ENCODE measurements at regions not wholly inside any gene's neighbourhood (a gene's known extent, or its start where the extent isn't known, plus 50 kb on each side); places are given as distances from the start of the nearest gene placed in this dataset.

DNA sequence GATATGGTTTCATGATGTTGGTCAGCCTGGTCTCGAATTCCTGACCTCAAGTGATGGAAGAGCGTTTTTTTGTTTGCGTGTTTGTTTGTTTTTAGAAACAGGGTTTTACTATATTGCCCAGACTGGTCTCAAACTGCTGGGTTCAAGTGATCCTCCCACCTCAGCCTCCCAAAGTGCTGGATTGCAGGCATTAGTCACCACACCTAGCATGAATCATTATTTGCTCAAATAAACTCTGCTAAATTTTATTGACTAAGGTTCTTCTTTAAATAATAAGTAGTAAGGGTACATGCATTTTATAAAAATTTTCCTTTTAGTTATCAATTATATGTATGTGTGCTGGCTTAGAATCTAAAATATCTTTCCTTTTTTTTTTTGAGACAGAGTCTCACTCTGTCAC is 52.9 kb downstream of the ZBTB9 start:
- POLR2A ChIA-PET = no interaction called here
- no peak for ATAC-seq
- H2AFZ ChIP-seq (ENCODE audit: low read length) = no peak overlapping the region
- DNase-seq (ENCODE audit: low spot score) = no peak
- H3K9ac ChIP-seq (ENCODE audit: insufficient read depth, low read depth, low read length) = no peak overlapping the region
- H3K4me3 ChIP-seq (replicated peaks in 1 of 3; ENCODE audit: insufficient read depth in 1 of 3, low read depth in 2 of 3, low read length in 3 of 3) = no peak overlapping the region
- no peaks in the 10 kb centered on the region for H4K20me1 ChIP-seq (ENCODE audit: insufficient read depth, low read length)
- peaks cover 0 to 10% of the 10 kb centered on the region in 2 experiments; a peak in 3 of 5 replicates for H3K27me3 ChIP-seq (ENCODE audit: control insufficient read depth in 1 of 2, insufficient read depth in 2 of 2, low read length in 2 of 2)
- peak; percentile 36 for TF ChIP-seq FOSL2 (CRISPR knock-in tag; IDR thresholded peaks at IDR 0.05)
- TF ChIP-seq EP300 (IDR thresholded peaks at IDR 0.05; ENCODE audit: low read depth in 2 of 2, low read length in 2 of 2) = no peak
- no peak for TF ChIP-seq EP300 (CRISPR knock-in tag; IDR thresholded peaks at IDR 0.05; ENCODE audit: borderline replicate concordance)
- no peak for TF ChIP-seq ZNF530 (CRISPR knock-in tag; IDR thresholded peaks at IDR 0.05; ENCODE audit: low read depth)
- no peak for FAIRE-seq
- no peak overlapping the region for H3K27ac ChIP-seq (ENCODE audit: extremely low read length, insufficient read depth, low read length)
- H3K4me2 ChIP-seq (ENCODE audit: low read depth, low read length) = no peak overlapping the region
- no peaks in the 10 kb centered on the region for H3K36me3 ChIP-seq (replicated peaks in 1 of 2; ENCODE audit: control insufficient read depth in 1 of 2, insufficient read depth in 2 of 2, low read length in 2 of 2)
- no TSS peak for BruUV-seq (replicated peaks)
- H3K4me1 ChIP-seq (ENCODE audit: insufficient read depth, low read length) = peaks cover 22% of the 10 kb centered on the region
- intact Hi-C loops (cut with micrococcal nuclease; ENCODE audit: unreplicated experiment) (no loop called here), in situ Hi-C loops (cut with HindIII; ENCODE audit: extremely low pct_ligation_motif_present, low pct_unique_long_range_greater_than_20kb) (no loop called here)
- no peaks in the 10 kb centered on the region for H3K9me3 ChIP-seq (ENCODE audit: low read length)
- H3K79me2 ChIP-seq (ENCODE audit: insufficient read depth, low read length) = no peaks in the 10 kb centered on the region
- CTCF ChIA-PET (ENCODE audit: low intra/inter-chr PET ratio, low total read pairs) = no interaction called here
- 52% methylated on average over 3 of the region's 3 CpGs for WGBS (ENCODE audit: low lambda C conversion rate)

DNA sequence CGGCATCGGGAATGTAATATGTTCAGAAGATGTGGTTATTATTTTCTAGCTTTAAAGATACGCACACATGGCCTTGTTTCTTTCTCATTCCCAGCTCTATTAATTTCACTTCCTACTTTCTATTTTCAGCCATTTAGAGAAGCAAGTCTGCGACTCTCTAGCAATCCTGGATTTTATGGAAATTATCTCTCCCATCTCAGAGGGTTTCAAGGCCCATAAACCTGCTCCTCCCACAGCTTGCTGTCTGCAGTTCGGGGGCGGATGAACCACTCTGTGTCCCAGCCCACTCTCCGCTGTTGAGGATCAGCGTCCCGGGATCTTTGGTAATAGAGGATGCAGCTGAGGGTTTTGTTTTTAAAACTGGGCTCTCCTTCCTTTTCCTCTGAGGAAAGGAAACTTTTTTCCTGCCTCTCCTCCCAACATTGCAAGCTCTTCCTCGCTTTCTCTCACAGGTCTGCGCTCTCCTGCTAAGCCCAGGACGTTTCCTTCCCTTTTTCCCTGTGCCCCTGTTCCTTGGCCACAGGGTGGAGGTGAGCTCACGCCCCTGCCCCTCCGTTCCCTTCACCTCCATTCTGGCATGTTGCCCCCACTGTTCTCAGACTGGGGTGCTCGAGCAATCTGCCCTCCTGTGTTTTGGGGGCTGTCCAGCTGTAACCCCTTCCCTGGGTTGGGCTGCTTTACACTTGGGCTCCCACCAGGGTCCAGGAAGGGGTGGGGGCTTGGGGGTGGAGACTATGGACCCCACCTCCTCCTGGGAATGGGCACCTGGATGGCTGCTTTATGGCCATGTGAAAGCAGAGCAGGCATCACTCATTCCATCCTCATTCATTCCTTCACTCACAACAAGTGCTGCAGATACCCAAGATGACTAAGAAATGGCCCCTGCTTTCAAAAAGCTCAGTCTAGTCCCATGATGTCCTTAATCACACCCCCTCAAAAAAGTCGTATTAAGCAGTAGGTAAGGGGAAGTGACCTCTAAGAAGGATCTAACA is 54.9 kb downstream of the ZBTB9 start:
- Histone ChIP-seq H2AFZ (ENCODE audit: low read length) (no peak overlapping the region), H3K79me2 (ENCODE audit: insufficient read depth, low read length) (no peaks in the 10 kb centered on the region), H4K20me1 (ENCODE audit: insufficient read depth, low read length) (no peaks in the 10 kb centered on the region), H3K4me2 (ENCODE audit: low read depth, low read length) (no peak overlapping the region), H3K27ac (ENCODE audit: extremely low read length, insufficient read depth, low read length) (no peak overlapping the region), H3K9me3 (ENCODE audit: low read length) (no peaks in the 10 kb centered on the region), H3K27me3 (ENCODE audit: control insufficient read depth in 1 of 2, insufficient read depth in 2 of 2, low read length in 2 of 2) (peaks cover 0 to 27% of the 10 kb centered on the region in 2 experiments; a peak in 3 of 5 replicates), H3K4me3 (replicated peaks in 1 of 3; ENCODE audit: insufficient read depth in 1 of 3, low read depth in 2 of 3, low read length in 3 of 3) (no peak overlapping the region), H3K4me1 (ENCODE audit: insufficient read depth, low read length) (peaks cover 22% of the 10 kb centered on the region), H3K9ac (ENCODE audit: insufficient read depth, low read depth, low read length) (no peak overlapping the region), H3K36me3 (replicated peaks in 1 of 2; ENCODE audit: control insufficient read depth in 1 of 2, insufficient read depth in 2 of 2, low read length in 2 of 2) (no peaks in the 10 kb centered on the region)
- WGBS (ENCODE audit: low lambda C conversion rate) = 38% methylated on average over 16 of the region's 16 CpGs
- FAIRE-seq = no peak
- CTCF ChIA-PET (ENCODE audit: low intra/inter-chr PET ratio, low total read pairs) = no interaction called here
- TF ChIP-seq ZNF777 (CRISPR knock-in tag; IDR thresholded peaks at IDR 0.05) = no peak
- no peak for TF ChIP-seq ZNF235 (CRISPR knock-in tag; IDR thresholded peaks at IDR 0.05; ENCODE audit: borderline replicate concordance)
- TF ChIP-seq SP4 (CRISPR knock-in tag; IDR thresholded peaks at IDR 0.05) = no peak
- TF ChIP-seq, protein P1, sequence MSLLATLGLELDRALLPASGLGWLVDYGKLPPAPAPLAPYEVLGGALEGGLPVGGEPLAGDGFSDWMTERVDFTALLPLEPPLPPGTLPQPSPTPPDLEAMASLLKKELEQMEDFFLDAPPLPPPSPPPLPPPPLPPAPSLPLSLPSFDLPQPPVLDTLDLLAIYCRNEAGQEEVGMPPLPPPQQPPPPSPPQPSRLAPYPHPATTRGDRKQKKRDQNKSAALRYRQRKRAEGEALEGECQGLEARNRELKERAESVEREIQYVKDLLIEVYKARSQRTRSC (CRISPR knock-in tag; IDR thresholded peaks at IDR 0.05; ENCODE audit: low read depth) = no peak
- no peak for TF ChIP-seq CBX2 (IDR thresholded peaks at IDR 0.05; ENCODE audit: low read depth, low read length)
- no peak for TF ChIP-seq CBX2 (CRISPR knock-in tag; IDR thresholded peaks at IDR 0.05; ENCODE audit: low read depth)
- TF ChIP-seq ZFAT (CRISPR knock-in tag; conservative IDR thresholded peaks at IDR 0.05) = no peak
- no peak for TF ChIP-seq RBAK (CRISPR knock-in tag; IDR thresholded peaks at IDR 0.05)
- DNase-seq (ENCODE audit: low spot score) = no peak
- in situ Hi-C loops (cut with HindIII; ENCODE audit: extremely low pct_ligation_motif_present, low pct_unique_long_range_greater_than_20kb) (no loop called here), intact Hi-C loops (cut with micrococcal nuclease; ENCODE audit: unreplicated experiment) (no loop called here)
- ATAC-seq = no peak
- POLR2A ChIA-PET = no interaction called here
- no TSS peak for BruUV-seq (replicated peaks)

All from HepG2 (cell line).